ENCODE measurements at regions not wholly inside any gene's neighbourhood (a gene's known extent, or its start where the extent isn't known, plus 50 kb on each side); places are given as distances from the start of the nearest gene placed in this dataset.
"Not testable (repeated sequence)": the region's sequence is repeated elsewhere in the genome, so short reads cannot be mapped to it uniquely, and the experiment has no call there.

DNA sequence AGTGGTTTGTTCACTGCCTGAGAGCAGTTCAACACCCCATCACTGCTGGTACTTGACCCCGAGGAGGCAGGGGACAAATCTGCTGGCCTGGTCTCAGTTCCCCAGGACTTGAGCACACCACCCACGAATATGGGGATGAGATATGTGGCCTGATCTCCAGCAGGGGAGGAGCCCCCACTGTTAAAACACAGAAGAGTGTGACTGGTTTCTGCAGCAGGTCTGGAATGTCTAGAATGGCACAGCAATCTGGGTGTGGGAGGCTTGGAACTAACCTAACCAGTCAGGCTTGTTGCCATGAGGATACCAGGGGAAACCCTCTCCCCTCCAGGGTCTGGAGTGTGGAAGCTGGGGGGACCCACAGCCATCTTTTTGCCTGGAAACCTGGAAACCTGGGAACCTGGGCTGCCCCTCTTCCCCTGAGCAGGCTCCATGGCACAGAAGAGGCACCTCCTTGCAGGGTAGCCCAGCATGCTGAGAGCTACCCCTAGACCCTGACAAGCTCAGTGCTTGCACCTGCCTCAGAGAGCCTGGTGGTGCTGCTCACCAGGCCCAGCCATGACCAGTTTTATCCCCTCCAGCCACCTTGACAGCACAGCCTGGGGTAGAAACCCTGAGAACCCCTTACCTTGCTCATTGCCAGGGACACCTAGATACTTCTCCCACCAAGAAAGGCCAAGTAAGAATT is 273.8 kb downstream of the LIG4 start:
- TF ChIP-seq ZNF274 (IDR thresholded peaks at IDR 0.05; ENCODE audit: low read depth, low read length), result no peak
- no peak overlapping the region for H3K4me3 ChIP-seq (ENCODE audit: low read length)

GRCh38 chr13:107937848-107938247 is 277.5 kb downstream of the LIG4 start:
- TF ChIP-seq ZNF274 (IDR thresholded peaks at IDR 0.05; ENCODE audit: low read depth, low read length), result no peak
- H3K4me3 ChIP-seq (ENCODE audit: low read length), result no peak overlapping the region

GRCh38 chr13:107931056-107931455 is 284.3 kb downstream of the LIG4 start:
- H3K4me3 ChIP-seq (ENCODE audit: low read length), result no peak overlapping the region
- no peak for TF ChIP-seq ZNF274 (IDR thresholded peaks at IDR 0.05; ENCODE audit: low read depth, low read length)

GRCh38 chr13:107928762-107929161 is 286.6 kb downstream of the LIG4 start:
- no peak overlapping the region for H3K4me3 ChIP-seq (ENCODE audit: low read length)
- TF ChIP-seq ZNF274 (IDR thresholded peaks at IDR 0.05; ENCODE audit: low read depth, low read length), result no peak

DNA sequence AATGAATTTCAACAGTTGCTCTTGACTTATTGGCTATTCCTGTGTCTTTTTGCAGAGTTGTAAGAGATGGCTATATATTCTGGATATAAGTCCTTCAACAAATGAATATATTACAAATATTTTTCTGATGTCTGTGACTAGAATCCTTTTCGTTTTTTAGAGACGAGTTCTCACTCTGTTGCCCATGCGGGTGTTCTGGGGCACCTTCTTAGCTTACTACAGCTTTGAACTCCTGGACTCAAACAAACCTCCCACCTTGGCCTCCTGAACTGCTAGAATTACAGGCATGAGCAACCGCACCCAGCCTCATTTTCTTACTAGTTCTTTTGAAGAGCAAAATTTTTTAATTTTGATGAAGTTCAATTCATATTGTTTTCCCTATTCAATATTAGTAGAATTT is 287.8 kb downstream of the LIG4 start:
- no peak for TF ChIP-seq ZNF274 (IDR thresholded peaks at IDR 0.05; ENCODE audit: low read depth, low read length)

GRCh38 chr13:107926515-107926914 is 288.8 kb downstream of the LIG4 start:
- H3K4me3 ChIP-seq (ENCODE audit: low read length), result not testable (repeated sequence)

More for the DNA sequence above, 287.8 kb downstream of the LIG4 start:
- no peak overlapping the region for H3K4me3 ChIP-seq (ENCODE audit: low read length)

DNA sequence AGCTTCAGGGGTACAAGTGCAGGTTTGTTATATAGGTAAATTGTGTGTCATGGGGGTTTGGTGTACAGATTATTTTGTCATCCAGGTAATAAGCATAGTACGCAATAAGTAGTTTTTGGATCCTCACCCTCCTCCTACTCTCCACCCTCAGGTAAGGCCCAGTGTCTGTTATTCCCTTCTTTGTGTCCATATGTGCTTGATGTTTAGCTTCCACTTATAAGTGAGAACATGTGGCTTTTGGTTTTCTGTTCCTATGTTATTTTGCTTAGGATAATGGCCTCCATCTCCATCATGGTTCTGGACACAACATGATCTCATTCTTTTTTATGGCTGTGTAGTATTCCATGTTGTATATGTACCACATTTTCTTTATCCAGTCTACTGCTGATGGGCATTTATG is 298.4 kb downstream of the LIG4 start:
- H3K4me3 ChIP-seq (ENCODE audit: low read length), result not testable (repeated sequence)

GRCh38 chr13:107912745-107913144 is 302.6 kb downstream of the LIG4 start:
- TF ChIP-seq ZNF274 (IDR thresholded peaks at IDR 0.05; ENCODE audit: low read depth, low read length), result no peak
- H3K4me3 ChIP-seq (ENCODE audit: low read length), result no peak overlapping the region

GRCh38 chr13:107907065-107907805 is 308.1 kb downstream of the LIG4 start:
- H3K4me3 ChIP-seq (ENCODE audit: low read length), result no peak overlapping the region
- no peak for TF ChIP-seq ZNF274 (IDR thresholded peaks at IDR 0.05; ENCODE audit: low read depth, low read length)

- H3K4me3 ChIP-seq (ENCODE audit: low read length), result no peak overlapping the region
- TF ChIP-seq ZNF274 (IDR thresholded peaks at IDR 0.05; ENCODE audit: low read depth, low read length), result no peak
Observed at GRCh38 chr13:107906131-107906530, 309.2 kb downstream of the LIG4 start.

DNA sequence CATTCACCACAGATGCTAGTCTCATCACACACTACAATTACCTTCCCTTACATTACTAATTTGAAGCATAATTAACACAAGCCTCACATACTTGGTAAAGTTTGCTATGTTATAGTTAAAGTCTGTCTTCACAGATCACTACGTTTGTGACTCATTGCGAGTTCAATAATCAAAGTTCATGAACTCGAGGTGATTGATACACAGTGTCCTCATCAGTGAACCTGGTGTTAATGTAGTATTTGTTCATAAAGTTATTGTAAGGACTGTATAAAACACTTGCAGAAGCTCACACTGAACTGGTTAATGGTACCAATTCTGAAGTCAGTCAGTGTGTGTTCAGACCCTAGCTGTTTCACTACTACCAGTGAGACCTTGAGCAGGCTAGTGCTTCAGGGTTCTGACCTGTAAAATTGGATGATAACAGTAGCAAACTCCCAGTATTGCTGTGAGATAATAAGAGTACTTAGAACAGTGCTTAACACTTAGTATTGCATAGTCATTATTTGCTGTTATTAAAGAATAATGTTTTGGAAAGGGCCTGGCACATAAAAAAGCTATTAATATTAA is 313.3 kb downstream of the LIG4 start:
- no peak overlapping the region for H3K4me3 ChIP-seq (ENCODE audit: low read length)
- no peak for TF ChIP-seq ZNF274 (IDR thresholded peaks at IDR 0.05; ENCODE audit: low read depth, low read length)

DNA sequence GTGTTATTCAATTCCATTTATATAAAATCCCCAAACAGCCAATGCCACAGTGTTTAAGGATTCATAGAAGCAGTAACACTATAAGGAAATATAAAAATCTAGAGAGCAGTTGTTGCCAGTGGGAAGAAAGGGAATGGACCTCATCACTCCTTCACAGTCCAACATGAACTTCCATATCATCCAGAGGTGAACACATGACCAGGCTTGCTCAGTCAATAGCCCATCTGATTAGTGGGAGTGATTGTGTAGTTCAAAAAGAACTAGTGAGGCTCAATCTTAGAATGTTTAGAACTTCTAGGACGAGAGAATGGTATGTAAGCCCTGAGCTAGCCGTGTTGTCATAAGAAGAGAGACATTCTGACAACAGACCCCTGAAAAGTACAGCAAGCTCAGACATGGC is 314.1 kb downstream of the LIG4 start:
- TF ChIP-seq ZNF274 (IDR thresholded peaks at IDR 0.05; ENCODE audit: low read depth, low read length), result no peak
- no peak overlapping the region for H3K4me3 ChIP-seq (ENCODE audit: low read length)

- no peak overlapping the region for H3K4me3 ChIP-seq (ENCODE audit: low read length)
- TF ChIP-seq ZNF274 (IDR thresholded peaks at IDR 0.05; ENCODE audit: low read depth, low read length), result no peak
Observed at GRCh38 chr13:107900775-107901174, 314.6 kb downstream of the LIG4 start.

DNA sequence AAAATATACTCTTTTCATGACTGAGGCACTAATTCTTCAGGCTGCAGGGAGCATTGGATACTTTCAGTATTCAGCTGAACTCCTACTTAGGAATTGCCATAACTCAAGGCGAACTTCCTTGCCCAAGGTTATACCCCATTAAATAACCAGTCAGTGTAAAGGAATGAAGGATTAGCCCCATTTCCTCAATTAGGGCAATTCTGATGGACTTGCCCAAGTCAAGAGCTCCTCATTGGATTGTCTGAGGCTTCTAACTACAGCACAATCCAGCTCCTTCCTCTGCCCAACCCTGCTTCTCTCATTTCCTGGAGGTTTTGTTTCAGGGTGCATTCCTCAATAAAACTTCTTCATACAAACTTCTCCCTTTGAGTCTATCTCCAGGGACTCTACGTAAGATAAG is 329.2 kb downstream of the LIG4 start:
- H3K4me3 ChIP-seq (ENCODE audit: low read length), result no peak overlapping the region

DNA sequence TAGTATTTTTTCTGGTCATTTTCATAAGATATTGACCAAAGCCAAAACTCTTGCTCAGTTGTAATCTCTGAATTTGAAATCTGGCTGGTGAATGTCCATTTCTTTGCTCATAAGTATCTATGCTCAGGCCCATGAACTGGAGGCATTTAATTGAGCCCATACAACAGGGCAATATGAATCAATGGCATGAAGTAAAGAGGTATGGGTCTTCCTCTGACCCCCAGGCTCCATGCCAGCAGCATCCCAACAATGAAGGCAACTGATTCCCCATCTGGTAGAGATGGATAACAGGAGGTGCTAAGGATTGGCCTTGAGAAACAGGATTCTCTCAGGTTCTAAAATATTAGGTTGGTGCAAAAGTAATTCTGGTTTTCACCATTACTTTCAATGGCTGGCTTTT is 330.8 kb downstream of the LIG4 start:
- no peak overlapping the region for H3K4me3 ChIP-seq (ENCODE audit: low read length)
- no peak for TF ChIP-seq ZNF274 (IDR thresholded peaks at IDR 0.05; ENCODE audit: low read depth, low read length)

More for the DNA sequence above, 329.2 kb downstream of the LIG4 start:
- no peak for TF ChIP-seq ZNF274 (IDR thresholded peaks at IDR 0.05; ENCODE audit: low read depth, low read length)
